HuH-7.5 (cell line): ENCODE measurements at regions not wholly inside any gene's neighbourhood (a gene's known extent, or its start where the extent isn't known, plus 50 kb on each side); places are given as distances from the start of the nearest gene placed in this dataset.
A peak's percentile ranks its signal among the peaks of the same experiment; 100 is the strongest.

ENCODE experiments used
- DNase-seq: peaks from one replicate; pipeline ENCODE4 v3.0.0; 2011; ENCODE audit warnings: low spot score

DNA sequence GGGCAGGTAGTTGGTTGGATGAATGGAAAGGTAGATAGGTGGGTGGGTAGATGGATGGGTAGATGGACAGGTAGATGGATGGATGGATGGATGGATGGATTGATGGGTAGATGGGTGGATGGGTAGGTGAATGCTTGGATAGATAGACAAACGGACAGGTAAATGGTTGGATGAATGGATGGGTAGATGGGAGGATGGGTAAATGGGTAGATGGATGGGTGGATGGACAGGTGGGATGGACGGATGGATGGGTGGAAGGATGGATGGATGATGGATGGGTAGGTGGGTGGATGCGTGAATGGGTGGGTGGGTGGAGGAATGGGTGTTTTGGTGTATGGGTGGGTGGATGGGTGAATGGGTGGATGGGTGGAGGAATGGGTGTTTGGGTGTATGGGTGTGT lies 50.1 kb upstream of the ASAP2 start:
- DNase-seq: no peak

DNA sequence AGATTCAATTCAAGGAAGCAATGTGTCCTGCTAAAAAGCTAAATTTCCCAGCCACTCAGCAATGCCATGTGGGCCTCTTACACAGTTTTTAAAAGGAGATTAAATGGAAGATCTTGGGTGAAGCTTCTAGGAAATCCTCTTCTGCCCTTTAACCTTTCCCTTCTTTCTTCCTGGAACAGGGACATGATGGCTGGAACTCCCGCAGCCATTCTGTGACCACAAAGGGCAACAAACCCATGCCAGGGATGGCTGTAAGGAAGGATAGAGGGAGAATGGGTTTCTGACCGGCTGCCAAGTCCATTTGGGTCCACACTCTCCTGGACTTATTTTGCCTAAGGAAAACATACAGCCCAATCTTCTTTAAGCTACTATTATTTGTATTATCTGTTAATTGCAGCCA lies 52.6 kb upstream of the ASAP2 start:
- DNase-seq: no peak

- no peak for DNase-seq
Observed at GRCh38 chr2:9153643-9153980, 53.0 kb upstream of the ASAP2 start.

- no peak for DNase-seq
Observed at GRCh38 chr2:9152975-9153642, 53.5 kb upstream of the ASAP2 start.

- no peak for DNase-seq
Observed at GRCh38 chr2:9150906-9151305, 55.7 kb upstream of the ASAP2 start.

DNA sequence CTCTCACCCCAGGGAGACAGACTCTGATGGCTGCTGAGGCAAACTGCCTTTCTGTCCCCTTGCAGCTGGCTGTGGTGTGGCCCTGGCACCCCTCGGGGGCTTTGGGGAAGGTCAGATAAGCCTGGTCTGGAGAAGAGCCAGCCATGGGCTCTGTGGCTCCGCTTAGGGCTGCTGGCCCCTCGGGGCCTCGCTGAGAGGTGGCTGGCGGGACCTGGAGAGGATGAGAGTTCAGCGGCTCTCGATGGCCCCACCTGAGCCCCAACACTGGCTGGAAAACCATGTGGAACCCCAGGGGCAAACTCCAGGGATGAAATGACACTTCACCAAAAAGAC lies 56.1 kb upstream of the ASAP2 start:
- no peak for DNase-seq

DNA sequence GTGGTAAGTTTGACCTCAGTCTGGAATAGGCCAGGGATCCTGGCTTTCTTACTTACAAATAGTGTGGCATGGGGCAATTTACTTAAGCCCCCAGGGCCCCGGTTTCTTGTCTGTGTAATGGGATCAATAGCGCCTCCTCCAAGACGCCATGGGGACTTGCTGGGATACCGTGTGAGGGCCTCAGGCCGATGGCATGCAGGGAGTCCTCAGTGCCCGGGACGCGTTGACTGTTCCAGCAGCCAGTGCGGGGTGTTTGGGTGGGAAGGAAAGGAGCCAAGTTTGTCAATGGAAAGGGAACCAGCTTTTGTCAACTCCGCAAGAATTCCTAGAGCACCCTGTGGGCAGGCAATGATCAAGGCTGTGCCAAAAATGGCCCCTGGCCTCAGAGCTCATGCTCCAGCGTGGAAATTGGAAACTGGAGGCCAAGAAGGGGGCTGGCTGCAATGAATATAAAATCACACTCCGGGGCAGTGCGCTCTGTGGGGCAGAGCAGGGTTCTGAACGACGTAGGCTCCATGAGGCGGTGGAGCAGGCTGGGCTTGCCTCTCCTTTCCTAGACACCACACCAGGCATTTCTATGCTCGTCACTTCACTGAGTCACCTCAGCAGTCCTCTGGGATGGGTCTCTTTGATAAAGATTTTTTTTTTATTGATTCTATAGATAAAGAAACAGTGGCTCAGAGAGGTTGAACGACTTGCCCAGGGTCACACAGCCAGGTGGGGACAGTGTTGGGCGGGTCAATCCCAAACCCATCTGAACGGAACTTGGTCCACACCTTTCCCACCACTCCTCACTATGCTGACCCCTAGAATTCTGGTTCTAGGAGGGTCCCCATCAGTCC lies 56.7 kb upstream of the ASAP2 start:
- no peak for DNase-seq

GRCh38 chr2:9149388-9149660 lies 57.3 kb upstream of the ASAP2 start:
- no peak for DNase-seq

- no peak for DNase-seq
Observed at GRCh38 chr2:9146646-9147045, 60.0 kb upstream of the ASAP2 start.

DNA sequence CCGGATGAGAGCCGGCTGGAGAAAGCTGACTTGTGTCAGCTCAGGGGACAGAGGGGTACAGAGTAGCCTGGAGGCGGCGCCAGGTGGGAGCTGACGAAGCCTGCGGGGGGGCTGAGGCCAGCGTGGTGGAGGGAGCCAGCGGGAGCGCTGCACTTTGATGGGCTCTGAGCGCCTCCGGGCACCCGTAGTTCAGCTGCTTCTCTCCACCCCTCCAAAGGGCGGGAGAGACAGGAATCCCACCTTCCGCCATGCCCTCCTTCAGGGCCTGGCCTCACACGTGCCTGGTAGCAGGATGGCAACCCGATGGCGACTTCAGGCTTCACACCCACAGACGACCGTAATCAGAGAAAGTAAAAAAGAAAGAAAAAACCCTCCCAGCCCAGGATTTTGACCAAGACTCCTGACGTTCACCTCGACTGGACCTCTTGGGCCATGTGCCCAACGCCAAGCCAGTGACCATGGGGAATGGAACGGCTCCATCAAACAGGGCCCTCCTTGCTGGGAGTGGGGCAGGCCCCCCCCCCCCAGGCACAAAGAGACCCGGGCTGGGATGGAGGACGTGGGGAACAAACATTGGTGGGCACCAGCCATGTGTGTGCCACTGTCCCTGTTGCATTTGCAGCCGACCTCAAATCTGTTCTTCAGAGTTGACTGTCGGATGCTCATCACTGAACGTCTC lies 60.7 kb upstream of the ASAP2 start:
- no peak for DNase-seq

DNA sequence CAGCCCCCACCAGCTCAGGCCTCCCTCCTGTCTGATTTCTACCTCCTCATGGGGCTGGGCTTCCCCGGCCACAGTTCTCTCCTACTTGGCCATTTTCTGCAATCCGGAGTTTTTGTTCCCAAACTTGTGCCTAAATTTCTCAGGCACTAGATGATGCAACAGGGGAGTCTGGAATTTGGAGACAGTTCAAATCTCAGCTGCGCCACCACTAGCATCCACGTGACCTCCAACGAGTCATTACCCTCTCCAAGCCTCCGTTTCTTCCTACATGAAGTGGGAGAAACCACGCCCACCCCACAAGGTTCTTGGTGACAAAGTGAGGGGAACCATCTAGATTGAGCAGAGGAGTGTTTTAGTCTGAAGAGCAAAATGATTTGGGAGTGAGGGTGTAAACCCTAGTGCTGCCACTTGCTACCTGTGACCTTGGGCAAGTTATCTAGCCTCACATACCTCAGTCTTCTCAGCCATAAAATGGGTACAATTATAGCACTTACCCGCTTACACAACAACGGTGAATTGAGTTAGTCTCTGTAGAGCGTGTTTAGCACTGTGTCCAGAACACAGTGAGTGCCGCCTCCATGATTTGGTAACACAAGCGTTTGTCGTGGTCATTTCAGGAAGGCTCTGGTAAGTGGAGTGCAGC lies 61.4 kb upstream of the ASAP2 start:
- DNase-seq: no peak

- DNase-seq: no peak
Observed at GRCh38 chr2:9144617-9145016, 62.0 kb upstream of the ASAP2 start.

DNA sequence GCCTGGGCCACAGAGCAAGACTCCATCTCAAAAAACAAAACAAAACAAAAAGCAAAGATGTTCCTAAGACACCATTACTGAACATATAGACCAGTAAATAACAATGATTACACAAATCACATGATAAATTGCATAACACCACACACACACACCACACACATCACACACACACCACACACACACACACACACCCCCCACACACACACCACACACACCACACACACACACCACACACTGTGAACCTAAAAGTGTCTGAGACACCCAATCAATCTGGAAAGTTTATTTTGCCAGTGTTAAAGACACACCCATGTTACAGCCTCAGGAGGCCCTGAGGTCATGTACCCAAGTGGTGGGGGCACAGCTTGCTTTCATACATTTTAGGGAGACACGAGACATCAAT lies 62.6 kb upstream of the ASAP2 start:
- no peak for DNase-seq

GRCh38 chr2:9143264-9143815 lies 63.3 kb upstream of the ASAP2 start:
- no peak for DNase-seq

- DNase-seq: peak; percentile 79
Observed at GRCh38 chr2:9142551-9143263, 63.9 kb upstream of the ASAP2 start.

GRCh38 chr2:9141706-9142460 lies 64.7 kb upstream of the ASAP2 start:
- DNase-seq: no peak

DNA sequence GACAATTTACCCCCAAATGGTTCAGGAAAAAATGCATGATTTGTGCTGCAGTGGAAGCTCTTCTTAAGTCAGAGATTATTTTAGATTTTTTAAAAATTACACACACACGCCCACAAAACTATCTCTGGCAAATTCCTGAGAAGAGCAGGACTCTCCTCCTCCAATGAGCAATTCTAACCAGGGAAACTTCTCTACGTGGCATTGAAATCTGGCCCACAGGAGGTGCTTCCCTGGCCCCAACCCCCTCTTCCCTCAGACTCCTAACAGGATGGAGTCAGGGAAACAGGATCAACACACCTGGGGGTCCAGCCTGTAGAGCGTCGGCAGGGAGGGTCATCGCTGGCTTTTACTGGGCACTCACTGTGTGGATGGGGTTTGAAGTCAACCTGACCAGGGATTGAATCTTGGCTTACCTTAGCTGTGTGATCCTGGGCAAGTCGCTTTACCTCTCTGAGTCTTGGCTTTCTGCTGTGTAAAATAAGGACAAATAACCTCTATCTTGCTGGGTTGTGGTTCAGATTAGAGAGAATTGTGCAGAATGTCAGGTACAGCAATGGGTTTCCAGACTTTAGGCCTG lies 65.4 kb upstream of the ASAP2 start:
- no peak for DNase-seq

DNA sequence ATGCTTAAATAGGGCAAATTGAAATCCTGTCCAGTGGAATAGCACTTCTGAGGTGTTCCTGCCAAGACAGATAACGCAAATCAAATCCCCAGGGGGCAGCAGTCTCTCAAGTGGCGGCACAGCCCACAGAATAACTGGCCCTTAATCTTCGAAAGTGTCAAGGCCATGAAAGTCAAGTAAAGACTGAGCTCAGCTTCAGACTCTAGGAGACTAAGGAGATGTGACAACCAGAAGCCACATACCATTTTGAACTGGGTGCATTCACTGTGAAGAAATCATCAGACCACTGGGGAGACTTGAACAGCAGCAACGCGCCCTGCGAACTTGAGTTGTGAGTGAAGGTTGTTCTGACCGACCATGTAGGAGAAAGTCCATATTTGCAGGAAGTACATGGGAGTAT lies 66.0 kb upstream of the ASAP2 start:
- no peak for DNase-seq

DNA sequence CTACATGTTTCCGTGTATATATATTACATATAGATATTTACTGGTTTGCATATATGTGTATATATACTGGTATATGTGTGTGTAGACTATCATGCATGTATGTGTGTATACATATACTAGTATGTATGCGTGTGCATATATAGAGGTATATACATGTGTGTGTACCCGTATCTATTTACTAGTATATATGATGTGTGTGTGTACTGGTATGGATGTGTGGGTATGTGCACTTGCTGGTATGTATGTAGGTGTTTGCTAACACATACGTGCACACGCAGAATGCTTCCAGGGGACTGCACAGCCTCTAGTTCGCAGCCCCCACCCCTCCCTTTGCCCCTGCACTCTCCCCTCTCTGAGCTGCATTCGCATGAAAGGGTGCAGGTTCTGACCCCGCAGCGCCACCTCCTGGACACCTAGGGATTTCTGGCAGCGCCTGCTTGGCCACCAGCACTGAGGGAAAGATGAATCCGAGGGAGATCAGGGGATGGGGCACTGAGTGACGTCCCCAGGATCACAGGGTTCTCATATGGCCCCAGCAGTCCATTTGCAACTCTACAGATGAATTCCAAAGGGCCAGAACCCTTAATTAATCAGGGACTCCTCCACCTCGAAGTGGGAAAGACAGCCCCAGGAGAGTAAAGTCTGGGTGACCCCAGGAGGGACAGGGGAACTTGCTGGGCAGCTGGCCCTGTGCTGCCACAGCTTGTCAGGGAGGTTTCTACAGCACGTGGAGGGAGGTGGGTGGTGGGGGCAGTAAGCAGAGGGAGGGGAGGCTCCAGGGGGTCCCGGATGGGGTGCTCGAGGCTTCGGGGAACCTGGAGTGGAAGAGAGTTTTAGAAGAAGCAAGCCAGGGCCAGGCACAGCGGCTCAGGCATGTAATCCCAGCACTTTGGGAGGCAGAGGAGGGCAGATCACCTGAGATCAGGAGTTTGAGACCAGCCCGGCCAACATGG lies 66.8 kb upstream of the ASAP2 start:
- DNase-seq: peak; percentile 57
